Immature natural killer cell (primary cell): ENCODE measurements at regions not wholly inside any gene's neighbourhood (a gene's known extent, or its start where the extent isn't known, plus 50 kb on each side); places are given as distances from the start of the nearest gene placed in this dataset.
"Not testable (repeated sequence)": the region's sequence is repeated elsewhere in the genome, so short reads cannot be mapped to it uniquely, and the experiment has no call there.

Source experiments
- DNase-seq, 3 donors: peaks; one replicate each; pipeline ENCODE4 v3.0.0; 2022; ENCODE audit warnings: mixed read lengths in 1 of 3
- H3K27ac Mint-ChIP-seq, 6 donors: one replicate each; pipeline ENCODE4 v1.8.0; 2020; ENCODE audit warnings: mixed read lengths in 6 of 6, mild to moderate bottlenecking in 5 of 6, inconsistent platforms in 4 of 6, moderate library complexity in 3 of 6
- H3K27me3 Mint-ChIP-seq, 3 donors: one replicate each; pipeline ENCODE4 v1.8.0; 2020 to 2021; ENCODE audit warnings: low read depth in 3 of 3, mild to moderate bottlenecking in 3 of 3, mixed read lengths in 3 of 3, moderate library complexity in 3 of 3, inconsistent platforms in 1 of 3
- H3K36me3 Mint-ChIP-seq, 3 donors: one replicate each; pipeline ENCODE4 v1.8.0; 2020; ENCODE audit warnings: mixed read lengths in 3 of 3, inconsistent platforms in 2 of 3, mild to moderate bottlenecking in 2 of 3
- H3K4me1 Mint-ChIP-seq, 2 donors: one replicate each; pipeline ENCODE4 v1.8.0; 2020; ENCODE audit warnings: inconsistent platforms in 2 of 2, mild to moderate bottlenecking in 2 of 2, mixed read lengths in 2 of 2, moderate library complexity in 1 of 2
- H3K4me3 Mint-ChIP-seq, 5 donors: one replicate each; pipeline ENCODE4 v1.8.0; 2020; ENCODE audit warnings: mild to moderate bottlenecking in 5 of 5, mixed read lengths in 5 of 5, inconsistent platforms in 3 of 5, moderate library complexity in 3 of 5
- H3K9me3 Mint-ChIP-seq, 6 donors: one replicate each; pipeline ENCODE4 v1.8.0; 2020; ENCODE audit warnings: mild to moderate bottlenecking in 6 of 6, mixed read lengths in 6 of 6, inconsistent platforms in 4 of 6, moderate library complexity in 3 of 6

- no peak for DNase-seq
- H3K4me1 Mint-ChIP-seq, result peaks cover 62 to 92% of the 10 kb centered on the region in 2 donors
- H3K4me3 Mint-ChIP-seq, result peak overlapping the region in 1 of 5 donors; percentile 24
- H3K36me3 Mint-ChIP-seq, result peaks cover 3 to 9% (median 9%) of the 10 kb centered on the region in 3 donors
- peak overlapping the region in 2 of 6 donors; percentile 7 to 47 for H3K27ac Mint-ChIP-seq
- H3K27me3 Mint-ChIP-seq, result peaks cover 0 to 1% (median 0%) of the 10 kb centered on the region in 3 donors
- peaks cover 0 to 14% (median 2%) of the 10 kb centered on the region in 6 donors for H3K9me3 Mint-ChIP-seq
Measured at GRCh38 chr5:94102849-94103248, 361.4 kb upstream of the POU5F2 start.

- H3K4me1 Mint-ChIP-seq, result peaks cover 67 to 87% of the 10 kb centered on the region in 2 donors
- DNase-seq, H3K36me3 Mint-ChIP-seq, H3K27ac Mint-ChIP-seq, H3K4me3 Mint-ChIP-seq, H3K27me3 Mint-ChIP-seq, H3K9me3 Mint-ChIP-seq: not testable (repeated sequence)
Measured at GRCh38 chr5:94097384-94097783, 356.0 kb upstream of the POU5F2 start.

- Mint-ChIP-seq H3K9me3 (no peaks in the 10 kb centered on the region), H3K36me3 (peaks cover 0 to 5% (median 4%) of the 10 kb centered on the region in 3 donors), H3K27ac (no peak overlapping the region), H3K4me3 (no peak overlapping the region), H3K4me1 (peaks cover 60 to 88% of the 10 kb centered on the region in 2 donors), H3K27me3 (peaks cover 0 to 3% (median 0%) of the 10 kb centered on the region in 3 donors)
- no peak for DNase-seq
Measured at GRCh38 chr5:94094793-94095441, 353.5 kb upstream of the POU5F2 start.

- no peak for DNase-seq
- Mint-ChIP-seq H3K4me1 (peaks cover 52 to 77% of the 10 kb centered on the region in 2 donors), H3K27ac (no peak overlapping the region), H3K27me3 (peaks cover 0 to 1% (median 0%) of the 10 kb centered on the region in 3 donors), H3K4me3 (no peak overlapping the region), H3K36me3 (peaks cover 0 to 1% (median 0%) of the 10 kb centered on the region in 3 donors), H3K9me3 (no peaks in the 10 kb centered on the region)
Measured at GRCh38 chr5:94093300-94093699, 351.9 kb upstream of the POU5F2 start.

- H3K27me3 Mint-ChIP-seq, result not testable (repeated sequence)
Measured at GRCh38 chr5:94086635-94087034, 345.2 kb upstream of the POU5F2 start.

GRCh38 chr5:94086194-94086593, 344.8 kb upstream of the POU5F2 start:
- no peak overlapping the region for H3K4me3 Mint-ChIP-seq
- H3K27ac Mint-ChIP-seq, result no peak overlapping the region
- H3K27me3 Mint-ChIP-seq, result no peaks in the 10 kb centered on the region
- H3K4me1 Mint-ChIP-seq, result peaks cover 34 to 64% of the 10 kb centered on the region in 2 donors
- no peak for DNase-seq
- H3K36me3 Mint-ChIP-seq, result no peaks in the 10 kb centered on the region
- no peaks in the 10 kb centered on the region for H3K9me3 Mint-ChIP-seq

More at GRCh38 chr5:94086635-94087034, 345.2 kb upstream of the POU5F2 start:
- H3K36me3 Mint-ChIP-seq, H3K4me3 Mint-ChIP-seq, DNase-seq, H3K27ac Mint-ChIP-seq, H3K9me3 Mint-ChIP-seq: not testable (repeated sequence)
- peaks cover 31 to 64% of the 10 kb centered on the region in 2 donors for H3K4me1 Mint-ChIP-seq

- Mint-ChIP-seq H3K27me3 (no peaks in the 10 kb centered on the region), H3K4me3 (no peak overlapping the region), H3K36me3 (no peaks in the 10 kb centered on the region), H3K4me1 (peaks cover 34 to 89% of the 10 kb centered on the region in 2 donors), H3K9me3 (no peaks in the 10 kb centered on the region), H3K27ac (no peak overlapping the region)
- DNase-seq, result no peak
Measured at GRCh38 chr5:94082405-94082804, 341.0 kb upstream of the POU5F2 start.

- Mint-ChIP-seq H3K27ac (no peak overlapping the region), H3K27me3 (no peaks in the 10 kb centered on the region), H3K4me1 (peaks cover 37 to 87% of the 10 kb centered on the region in 2 donors), H3K9me3 (no peaks in the 10 kb centered on the region), H3K36me3 (no peaks in the 10 kb centered on the region), H3K4me3 (no peak overlapping the region)
- DNase-seq, result no peak
Measured at GRCh38 chr5:94081088-94081487, 339.7 kb upstream of the POU5F2 start.

- Mint-ChIP-seq H3K27ac (no peak overlapping the region), H3K4me3 (no peak overlapping the region), H3K9me3 (no peaks in the 10 kb centered on the region), H3K4me1 (peaks cover 36 to 85% of the 10 kb centered on the region in 2 donors), H3K27me3 (no peaks in the 10 kb centered on the region), H3K36me3 (no peaks in the 10 kb centered on the region)
- DNase-seq, result no peak
Measured at GRCh38 chr5:94080390-94080789, 339.0 kb upstream of the POU5F2 start.

- Mint-ChIP-seq H3K9me3 (peaks cover under 1 to 6% (median 4%) of the 10 kb centered on the region in 6 donors), H3K4me1 (peaks cover 38 to 76% of the 10 kb centered on the region in 2 donors), H3K27me3 (peaks cover 0 to 2% (median 0%) of the 10 kb centered on the region in 3 donors), H3K4me3 (no peak overlapping the region), H3K27ac (no peak overlapping the region), H3K36me3 (peaks cover 6 to 10% (median 10%) of the 10 kb centered on the region in 3 donors)
- no peak for DNase-seq
Measured at GRCh38 chr5:94072116-94072515, 330.7 kb upstream of the POU5F2 start.

- DNase-seq, result no peak
- Mint-ChIP-seq H3K36me3 (peaks cover 41 to 50% (median 46%) of the 10 kb centered on the region in 3 donors), H3K9me3 (peaks cover 15 to 47% (median 37%) of the 10 kb centered on the region in 6 donors), H3K4me1 (peaks cover 34 to 64% of the 10 kb centered on the region in 2 donors), H3K27me3 (peaks cover 0 to 3% (median 2%) of the 10 kb centered on the region in 3 donors), H3K4me3 (no peak overlapping the region), H3K27ac (no peak overlapping the region)
Measured at GRCh38 chr5:94066437-94067207, 325.2 kb upstream of the POU5F2 start.

GRCh38 chr5:94064025-94064424, 322.6 kb upstream of the POU5F2 start:
- H3K27ac Mint-ChIP-seq, result no peak overlapping the region
- peaks cover 31 to 55% of the 10 kb centered on the region in 2 donors for H3K4me1 Mint-ChIP-seq
- no peak for DNase-seq
- H3K27me3 Mint-ChIP-seq, result peaks cover 0 to 3% (median 2%) of the 10 kb centered on the region in 3 donors
- peaks cover 15 to 47% (median 37%) of the 10 kb centered on the region in 6 donors for H3K9me3 Mint-ChIP-seq
- H3K36me3 Mint-ChIP-seq, result peaks cover 38 to 50% (median 46%) of the 10 kb centered on the region in 3 donors
- H3K4me3 Mint-ChIP-seq, result no peak overlapping the region

GRCh38 chr5:94057655-94058054, 316.3 kb upstream of the POU5F2 start:
- Mint-ChIP-seq H3K4me1 (peaks cover 30 to 63% of the 10 kb centered on the region in 2 donors), H3K27ac (peak overlapping the region in 2 of 6 donors; percentile 17 to 46), H3K9me3 (no peaks in the 10 kb centered on the region), H3K36me3 (peaks cover 0 to 10% (median 0%) of the 10 kb centered on the region in 3 donors), H3K4me3 (no peak overlapping the region), H3K27me3 (peaks cover 0 to 1% (median 0%) of the 10 kb centered on the region in 3 donors)
- no peak for DNase-seq

GRCh38 chr5:94057217-94057616, 315.8 kb upstream of the POU5F2 start:
- H3K9me3 Mint-ChIP-seq, result no peaks in the 10 kb centered on the region
- H3K36me3 Mint-ChIP-seq, result peaks cover 0 to 10% (median 0%) of the 10 kb centered on the region in 3 donors
- no peak overlapping the region for H3K4me3 Mint-ChIP-seq
- H3K27ac Mint-ChIP-seq, result no peak overlapping the region
- DNase-seq, result no peak
- H3K4me1 Mint-ChIP-seq, result peaks cover 26 to 59% of the 10 kb centered on the region in 2 donors
- peaks cover 0 to 1% (median 0%) of the 10 kb centered on the region in 3 donors for H3K27me3 Mint-ChIP-seq
